Activated CD4-positive, alpha-beta T cell treated with anti-CD3 and anti-CD28 coated beads for 36 hours (primary cell): ENCODE measurements at regions not wholly inside any gene's neighbourhood (a gene's known extent, or its start where the extent isn't known, plus 50 kb on each side); places are given as distances from the start of the nearest gene placed in this dataset.
"Not testable (repeated sequence)": the region's sequence is repeated elsewhere in the genome, so short reads cannot be mapped to it uniquely, and the experiment has no call there.

Experiments
- ATAC-seq: fragments of 200-7000 bp; cut with Tn5 transposase; one replicate; pipeline ENCODE4 v1.10.0; 2021; ENCODE audit warnings: mild to moderate bottlenecking, moderate library complexity
- CTCF ChIA-PET: fragments of 350-600 bp; sonication (Branson Sonifier 250); formaldehyde crosslinking; loops from one replicate; lab custom pipeline; 2021; ENCODE audit warnings: antibody characterized with exemption; lab: Charles Lee
- POLR2A ChIA-PET: fragments of 350-600 bp; sonication (Branson Sonifier 250); formaldehyde crosslinking; loops from one replicate; lab custom pipeline; 2021; ENCODE audit warnings: antibody characterized with exemption, inconsistent platforms; lab: Charles Lee
- DNase-seq: peaks from one replicate; pipeline ENCODE4 v3.0.0-alpha.2; 2020
- H3K27ac Mint-ChIP-seq: one replicate; pipeline ENCODE4 v1.8.0; 2021; ENCODE audit warnings: mixed read lengths
- H3K27me3 Mint-ChIP-seq: one replicate; pipeline ENCODE4 v1.8.0; 2021; ENCODE audit warnings: mixed read lengths
- H3K36me3 Mint-ChIP-seq: one replicate; pipeline ENCODE4 v1.8.0; 2021; ENCODE audit warnings: low read depth, mixed read lengths
- H3K4me1 Mint-ChIP-seq: one replicate; pipeline ENCODE4 v1.8.0; 2021; ENCODE audit warnings: mixed read lengths
- H3K4me3 Mint-ChIP-seq: one replicate; pipeline ENCODE4 v1.8.0; 2021; ENCODE audit warnings: mild to moderate bottlenecking, moderate library complexity, mixed read lengths
- H3K9me3 Mint-ChIP-seq: one replicate; pipeline ENCODE4 v1.8.0; 2021; ENCODE audit warnings: low read depth, mixed read lengths
- intact Hi-C, 2 experiments: fragments of 100-400 bp; cut with DNase I in 1 of 2; cut with micrococcal nuclease in 1 of 2; formaldehyde crosslinking; loops; one replicate each; pipeline versions ENCODE4 v1.14.2 to v1.15.1; 2022 to 2024; cut with DNase I, micrococcal nuclease

DNA sequence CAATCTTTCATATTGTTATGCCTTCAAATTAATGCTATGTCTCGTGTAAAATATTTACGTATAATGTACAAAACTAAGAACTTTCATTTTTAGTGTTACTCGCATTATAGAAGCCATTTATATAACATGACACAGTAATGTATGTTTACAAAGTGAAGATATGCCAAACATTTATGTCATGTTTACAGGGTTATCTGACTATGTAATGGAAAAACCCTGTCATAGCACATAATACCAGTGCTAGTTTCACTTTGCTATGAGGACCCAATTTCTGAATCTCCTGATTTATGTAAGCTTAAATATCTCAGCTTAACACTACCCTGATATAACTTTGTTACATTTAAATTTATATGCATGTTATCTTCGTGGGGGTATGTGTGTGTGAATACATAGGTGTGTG lies 233.1 kb downstream of the FAT4 start:
- DNase-seq: no peak
- POLR2A ChIA-PET: no interaction called here
- CTCF ChIA-PET: no interaction called here
- intact Hi-C loops: no loop called here
- Mint-ChIP-seq H3K4me1 (no peaks in the 10 kb centered on the region), H3K36me3 (no peaks in the 10 kb centered on the region), H3K27me3 (no peaks in the 10 kb centered on the region), H3K9me3 (no peaks in the 10 kb centered on the region), H3K27ac (no peak overlapping the region), H3K4me3 (no peak overlapping the region)
- no peak for ATAC-seq

DNA sequence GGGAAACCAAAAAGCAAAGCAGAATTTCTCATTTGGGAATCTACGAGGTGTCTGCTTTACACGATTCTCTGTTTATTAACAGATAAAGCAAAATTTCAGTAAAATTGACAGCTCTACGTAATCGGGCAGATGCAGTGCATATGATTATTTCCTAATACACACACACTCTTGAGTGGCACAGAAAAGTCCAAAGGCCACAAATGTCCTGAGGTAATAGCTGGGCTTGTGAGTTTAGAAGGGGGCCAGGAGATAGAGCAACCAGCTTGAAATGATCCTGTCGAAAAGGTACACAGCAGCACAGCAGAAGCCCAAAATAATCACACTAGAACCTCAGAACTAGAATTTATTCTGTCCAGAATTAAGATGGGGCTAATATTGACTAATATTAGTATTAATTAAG lies 236.0 kb downstream of the FAT4 start:
- no peak for DNase-seq
- no peak overlapping the region for H3K4me3 Mint-ChIP-seq
- ATAC-seq: no peak
- H3K4me1 Mint-ChIP-seq: no peaks in the 10 kb centered on the region
- intact Hi-C loops: no loop called here
- no peak overlapping the region for H3K27ac Mint-ChIP-seq
- H3K9me3 Mint-ChIP-seq: peaks cover 2% of the 10 kb centered on the region
- ChIA-PET CTCF (no interaction called here), POLR2A (no interaction called here)
- no peaks in the 10 kb centered on the region for H3K36me3 Mint-ChIP-seq
- H3K27me3 Mint-ChIP-seq: no peaks in the 10 kb centered on the region

DNA sequence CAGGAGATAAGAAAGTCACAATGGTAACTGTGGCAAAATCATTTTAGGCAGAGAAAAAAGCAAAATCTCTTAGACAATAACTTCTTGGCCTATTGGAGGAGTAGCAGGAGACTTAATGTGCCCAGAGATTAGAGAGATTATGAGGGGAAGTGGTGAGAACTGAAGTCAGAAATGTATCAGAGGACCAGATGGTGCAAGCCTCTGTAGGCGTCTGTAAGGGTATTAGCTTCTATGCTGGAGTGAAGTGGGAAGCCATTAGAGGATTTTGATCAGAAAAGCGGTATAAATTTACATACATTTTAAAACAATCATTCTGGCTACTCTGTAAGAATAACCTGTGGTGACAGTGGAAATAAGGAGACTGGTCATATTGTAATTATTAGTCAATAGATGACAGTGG lies 236.7 kb downstream of the FAT4 start:
- ChIA-PET CTCF (no interaction called here), POLR2A (no interaction called here)
- no peak overlapping the region for H3K4me3 Mint-ChIP-seq
- DNase-seq (no peak), ATAC-seq (no peak)
- H3K36me3 Mint-ChIP-seq: no peaks in the 10 kb centered on the region
- H3K27ac Mint-ChIP-seq: no peak overlapping the region
- H3K9me3 Mint-ChIP-seq: peaks cover 4% of the 10 kb centered on the region
- intact Hi-C loops: no loop called here
- H3K27me3 Mint-ChIP-seq: no peaks in the 10 kb centered on the region
- H3K4me1 Mint-ChIP-seq: no peaks in the 10 kb centered on the region

DNA sequence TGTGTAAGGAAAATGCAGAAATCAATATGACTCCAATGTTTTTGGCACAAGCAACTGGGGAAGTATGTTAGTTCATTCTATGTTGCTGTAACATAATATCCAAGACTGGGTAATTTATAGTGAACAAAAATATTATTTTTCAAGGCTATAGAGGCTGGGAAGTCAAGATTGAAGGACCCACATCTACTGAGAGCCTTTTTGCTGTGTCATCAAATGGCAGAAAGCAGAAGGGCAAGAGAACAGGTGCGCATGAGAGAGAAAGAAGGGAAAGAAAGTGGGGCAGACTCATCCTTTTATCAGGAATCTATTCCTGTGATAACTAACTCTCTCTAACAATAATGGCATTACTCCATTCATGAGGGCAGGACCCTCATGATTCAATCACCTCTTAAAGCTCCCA lies 237.2 kb downstream of the FAT4 start:
- no peak overlapping the region for H3K27ac Mint-ChIP-seq

DNA sequence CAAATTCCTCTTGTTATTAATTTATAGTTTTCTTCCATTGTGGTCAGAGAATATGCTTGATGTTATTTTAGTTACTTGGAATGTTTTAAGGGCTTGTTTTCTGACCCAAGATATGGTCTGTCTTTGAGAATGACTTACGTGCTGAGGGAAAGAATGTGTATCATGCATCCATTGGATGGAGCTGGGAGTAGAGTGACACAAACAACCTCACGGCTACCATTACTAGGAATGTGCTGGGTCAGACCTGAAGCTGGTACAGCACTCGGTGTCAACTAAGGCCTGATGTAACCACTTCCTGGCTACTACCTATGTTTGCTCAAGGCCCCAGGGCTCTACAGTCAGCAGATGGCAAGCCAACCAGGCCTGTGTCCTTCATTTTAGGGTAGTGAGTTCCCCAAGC lies 257.8 kb downstream of the FAT4 start:
- ChIA-PET CTCF (no interaction called here), POLR2A (no interaction called here)
- no peak for ATAC-seq
- Mint-ChIP-seq H3K27ac (no peak overlapping the region), H3K4me3 (no peak overlapping the region), H3K9me3 (peaks cover 1% of the 10 kb centered on the region), H3K27me3 (no peaks in the 10 kb centered on the region), H3K36me3 (no peaks in the 10 kb centered on the region), H3K4me1 (no peaks in the 10 kb centered on the region)
- DNase-seq: no peak
- intact Hi-C loops: no loop called here

More for the DNA sequence above, 237.2 kb downstream of the FAT4 start:
- no peaks in the 10 kb centered on the region for H3K27me3 Mint-ChIP-seq
- H3K36me3 Mint-ChIP-seq: no peaks in the 10 kb centered on the region
- no peak for DNase-seq
- no peak for ATAC-seq
- no peak overlapping the region for H3K4me3 Mint-ChIP-seq
- ChIA-PET POLR2A (no interaction called here), CTCF (no interaction called here)
- peaks cover 4% of the 10 kb centered on the region for H3K9me3 Mint-ChIP-seq
- intact Hi-C loops: no loop called here
- H3K4me1 Mint-ChIP-seq: no peaks in the 10 kb centered on the region

DNA sequence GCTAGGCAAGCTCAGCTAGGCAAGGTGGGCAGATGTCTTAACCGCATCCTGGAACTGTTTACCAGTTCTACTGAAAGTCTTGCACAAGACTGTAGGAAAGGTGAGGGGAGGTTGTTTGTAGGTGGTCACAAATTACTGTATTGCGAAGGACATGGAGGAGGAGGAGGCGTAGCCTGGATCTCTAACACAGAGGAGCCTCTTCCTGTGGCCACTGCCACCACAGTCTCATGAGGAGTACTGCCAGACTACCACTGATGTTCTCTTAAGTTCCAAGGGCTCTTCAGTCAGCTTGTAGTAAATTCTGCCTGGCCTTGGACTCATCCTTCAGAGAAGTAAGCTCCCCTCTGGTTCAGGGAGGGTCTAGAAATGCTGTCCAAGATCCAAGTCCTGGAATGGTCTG lies 258.6 kb downstream of the FAT4 start:
- Mint-ChIP-seq H3K4me3 (no peak overlapping the region), H3K27ac (no peak overlapping the region), H3K27me3 (no peaks in the 10 kb centered on the region), H3K4me1 (no peaks in the 10 kb centered on the region), H3K9me3 (peaks cover 1% of the 10 kb centered on the region), H3K36me3 (no peaks in the 10 kb centered on the region)
- ChIA-PET POLR2A (no interaction called here), CTCF (no interaction called here)
- ATAC-seq: no peak
- intact Hi-C loops: no loop called here
- no peak for DNase-seq

DNA sequence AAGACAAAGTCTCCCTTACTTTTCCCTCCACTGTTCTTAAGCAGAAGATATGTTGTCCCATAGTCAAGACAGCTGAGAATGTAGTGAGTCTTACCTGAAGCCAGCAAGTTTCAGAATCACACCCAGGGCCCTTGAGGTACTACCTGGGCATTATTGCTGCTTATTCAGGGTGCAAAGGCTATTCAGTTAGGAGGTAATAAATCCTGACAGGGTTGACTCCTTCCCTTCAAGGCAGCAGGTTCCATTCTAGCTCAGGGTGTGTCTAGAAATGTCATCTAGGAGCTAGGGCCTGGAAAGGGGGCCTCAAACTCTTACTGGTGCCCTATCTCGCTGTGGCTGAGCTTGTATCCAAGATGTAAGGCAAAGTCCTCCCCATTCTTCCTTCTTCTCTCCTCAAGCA lies 259.0 kb downstream of the FAT4 start:
- DNase-seq (no peak), ATAC-seq (no peak)
- H3K27me3 Mint-ChIP-seq: no peaks in the 10 kb centered on the region
- peaks cover 1% of the 10 kb centered on the region for H3K9me3 Mint-ChIP-seq
- intact Hi-C loops: no loop called here
- H3K4me3 Mint-ChIP-seq: no peak overlapping the region
- no peaks in the 10 kb centered on the region for H3K4me1 Mint-ChIP-seq
- H3K36me3 Mint-ChIP-seq: no peaks in the 10 kb centered on the region
- POLR2A ChIA-PET: no interaction called here
- CTCF ChIA-PET: no interaction called here
- H3K27ac Mint-ChIP-seq: no peak overlapping the region

DNA sequence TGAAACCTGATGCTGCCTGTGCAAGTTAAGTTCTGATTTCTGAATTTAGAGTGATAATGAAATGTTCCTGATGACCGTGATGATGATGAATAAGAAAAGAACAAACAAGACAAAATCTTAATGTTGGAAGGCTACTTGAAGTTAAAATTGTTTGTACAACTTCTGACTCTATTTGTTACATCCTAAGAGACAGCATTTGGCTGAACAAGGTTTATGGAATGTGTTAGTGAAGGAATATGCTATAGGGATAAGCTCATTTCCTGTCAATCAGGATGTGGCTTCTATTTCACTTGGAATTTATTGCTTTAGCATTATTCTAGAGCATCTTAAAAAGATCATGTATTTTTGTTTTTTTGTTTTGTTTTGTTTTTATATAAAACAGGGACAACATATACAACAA lies 267.5 kb downstream of the FAT4 start:
- no peak for ATAC-seq
- Mint-ChIP-seq H3K36me3 (no peaks in the 10 kb centered on the region), H3K4me1 (no peaks in the 10 kb centered on the region), H3K27ac (no peak overlapping the region), H3K27me3 (no peaks in the 10 kb centered on the region), H3K4me3 (no peak overlapping the region), H3K9me3 (peaks cover 3% of the 10 kb centered on the region)
- CTCF ChIA-PET: no interaction called here
- POLR2A ChIA-PET: no interaction called here
- no peak for DNase-seq
- intact Hi-C loops: no loop called here

DNA sequence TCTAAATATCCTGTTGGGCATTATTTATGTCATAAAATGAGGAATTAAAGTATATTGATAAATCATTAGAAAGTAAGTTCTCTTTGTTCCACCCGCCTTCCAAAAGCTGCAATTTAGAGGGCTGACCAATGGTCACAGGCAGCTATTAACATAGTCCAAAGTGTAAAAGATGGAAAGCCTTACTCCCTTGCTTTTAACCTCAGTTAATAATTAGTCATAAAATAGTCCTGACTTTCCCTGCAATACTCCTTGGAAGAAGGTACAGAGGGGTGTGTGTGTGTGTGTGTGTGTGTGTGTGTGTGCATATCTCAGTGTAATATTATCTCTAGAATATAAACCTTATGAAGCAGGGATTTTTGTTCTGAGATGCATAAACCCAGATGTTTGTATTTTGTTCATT lies 275.4 kb downstream of the FAT4 start:
- POLR2A ChIA-PET: no interaction called here
- CTCF ChIA-PET: no interaction called here
- no peaks in the 10 kb centered on the region for H3K27me3 Mint-ChIP-seq
- H3K27ac Mint-ChIP-seq: no peak overlapping the region
- no peak for DNase-seq
- intact Hi-C loops: no loop called here
- H3K4me1 Mint-ChIP-seq: no peaks in the 10 kb centered on the region
- no peak overlapping the region for H3K4me3 Mint-ChIP-seq
- H3K9me3 Mint-ChIP-seq: peaks cover 3% of the 10 kb centered on the region
- ATAC-seq: no peak
- no peaks in the 10 kb centered on the region for H3K36me3 Mint-ChIP-seq

DNA sequence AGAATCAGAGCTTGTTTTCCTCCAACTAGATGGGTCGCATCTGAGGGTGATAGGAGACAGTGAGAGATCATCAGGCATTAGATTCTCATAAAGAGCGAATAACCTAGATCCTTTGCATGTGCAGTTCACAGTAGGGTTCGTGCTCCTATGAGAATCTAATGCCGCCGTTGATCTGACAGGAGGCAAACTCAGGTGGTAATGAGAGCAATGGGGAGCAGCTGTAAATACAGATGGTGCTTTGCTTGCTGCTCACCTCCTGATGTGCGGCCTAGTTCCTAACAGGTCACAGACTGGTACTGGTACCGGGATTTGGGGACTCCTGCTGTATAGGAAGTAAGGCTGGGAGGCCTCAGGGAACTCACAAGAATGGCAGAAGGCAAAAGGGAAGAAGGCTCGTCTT lies 276.5 kb downstream of the FAT4 start:
- no peak for ATAC-seq
- DNase-seq: no peak
- peaks cover 3% of the 10 kb centered on the region for H3K9me3 Mint-ChIP-seq
- no peaks in the 10 kb centered on the region for H3K4me1 Mint-ChIP-seq
- no peak overlapping the region for H3K4me3 Mint-ChIP-seq
- H3K36me3 Mint-ChIP-seq: no peaks in the 10 kb centered on the region
- no peak overlapping the region for H3K27ac Mint-ChIP-seq
- ChIA-PET CTCF (no interaction called here), POLR2A (no interaction called here)
- no peaks in the 10 kb centered on the region for H3K27me3 Mint-ChIP-seq
- intact Hi-C loops: no loop called here

DNA sequence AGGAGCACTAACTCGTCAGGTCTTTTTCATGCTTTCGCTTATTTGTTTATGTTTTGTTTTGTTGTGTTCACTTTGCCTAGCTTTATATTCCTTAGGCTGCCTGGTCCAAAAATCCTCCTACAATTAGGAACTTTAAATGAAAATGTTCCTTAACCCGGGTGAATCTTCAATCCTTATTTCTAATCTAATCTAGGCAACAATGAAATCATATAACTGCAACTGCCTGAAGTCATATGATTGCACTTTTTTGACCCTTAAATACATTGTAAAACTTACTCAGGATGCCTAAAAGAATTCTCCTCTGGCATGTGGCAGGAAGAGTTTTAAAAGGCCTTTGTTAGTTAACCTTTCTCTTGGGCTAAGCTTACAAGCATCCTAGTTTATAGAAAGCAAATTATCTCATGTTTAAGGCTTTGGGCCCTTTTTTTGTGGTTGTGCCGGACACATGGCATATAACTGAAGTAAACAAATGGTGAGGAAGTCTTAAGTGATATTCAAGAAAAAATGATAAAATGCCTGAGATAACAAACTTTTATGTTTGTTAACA lies 279.4 kb downstream of the FAT4 start:
- intact Hi-C loops: no loop called here
- DNase-seq (no peak), ATAC-seq (no peak)
- H3K4me3 Mint-ChIP-seq: no peak overlapping the region
- no peaks in the 10 kb centered on the region for H3K4me1 Mint-ChIP-seq
- no peaks in the 10 kb centered on the region for H3K36me3 Mint-ChIP-seq
- CTCF ChIA-PET: interaction anchor here (0.6 kb wide), 1 partner anchor 253 kb away, joined by 3 read pairs; no protein-coding TSS in a partner anchor
- no peaks in the 10 kb centered on the region for H3K27me3 Mint-ChIP-seq
- peaks cover 3% of the 10 kb centered on the region for H3K9me3 Mint-ChIP-seq
- H3K27ac Mint-ChIP-seq: no peak overlapping the region
- POLR2A ChIA-PET: no interaction called here

DNA sequence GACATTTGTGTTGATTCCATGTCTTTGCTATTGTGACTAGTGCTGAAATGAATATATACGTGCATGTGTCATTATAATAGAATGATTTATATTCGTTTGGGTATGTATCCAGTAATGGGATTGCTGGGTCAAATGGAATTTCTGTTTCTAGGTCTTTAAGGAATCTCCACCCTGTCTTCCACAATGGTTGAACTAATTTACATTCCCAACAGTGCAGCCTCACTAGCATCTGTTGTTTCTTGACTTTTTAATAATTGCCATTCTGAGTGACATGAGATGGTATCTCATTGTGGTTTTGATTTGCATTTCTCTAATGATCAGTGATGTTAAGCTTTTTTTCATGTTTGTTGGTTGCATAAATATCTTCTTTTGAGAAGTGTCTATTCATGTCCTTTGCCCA lies 291.2 kb downstream of the FAT4 start:
- DNase-seq, POLR2A ChIA-PET, H3K27ac Mint-ChIP-seq, CTCF ChIA-PET, H3K36me3 Mint-ChIP-seq, ATAC-seq, H3K4me3 Mint-ChIP-seq, H3K4me1 Mint-ChIP-seq, intact Hi-C loops, H3K27me3 Mint-ChIP-seq, H3K9me3 Mint-ChIP-seq: not testable (repeated sequence)
